HG03565 (cell line): ENCODE measurements at regions not wholly inside any gene's neighbourhood (a gene's known extent, or its start where the extent isn't known, plus 50 kb on each side); places are given as distances from the start of the nearest gene placed in this dataset.
"Not testable (repeated sequence)": the region's sequence is repeated elsewhere in the genome, so short reads cannot be mapped to it uniquely, and the experiment has no call there.

Experiments
- ATAC-seq: cut with Tn5 transposase; IDR thresholded peaks from one replicate; pipeline ENCODE4 v1.9.1; 2021; ENCODE audit warnings: mild to moderate bottlenecking, moderate library complexity; ENCODE audit not compliant: unreplicated experiment

- no peak for ATAC-seq
Measured at GRCh38 chr5:159682623-159683022, 233.7 kb upstream of the ADRA1B start.

- not testable (repeated sequence) for ATAC-seq
Measured at GRCh38 chr5:159687892-159688291, 228.4 kb upstream of the ADRA1B start.

- no peak for ATAC-seq
Measured at GRCh38 chr5:159695741-159696294, 220.5 kb upstream of the ADRA1B start.

- no peak for ATAC-seq
Measured at GRCh38 chr5:159697530-159697929, 218.8 kb upstream of the ADRA1B start.

GRCh38 chr5:159698322-159698721, 218.0 kb upstream of the ADRA1B start:
- no peak for ATAC-seq

GRCh38 chr5:159700016-159700415, 216.3 kb upstream of the ADRA1B start:
- ATAC-seq, result no peak

GRCh38 chr5:159702301-159702700, 214.0 kb upstream of the ADRA1B start:
- ATAC-seq, result no peak

GRCh38 chr5:159702826-159703225, 213.5 kb upstream of the ADRA1B start:
- no peak for ATAC-seq

GRCh38 chr5:159704160-159704559, 212.1 kb upstream of the ADRA1B start:
- no peak for ATAC-seq

- ATAC-seq, result no peak
Measured at GRCh38 chr5:159705948-159706347, 210.3 kb upstream of the ADRA1B start.

GRCh38 chr5:159708090-159708489, 208.2 kb upstream of the ADRA1B start:
- no peak for ATAC-seq

- no peak for ATAC-seq
Measured at GRCh38 chr5:159712672-159713071, 203.6 kb upstream of the ADRA1B start.

- no peak for ATAC-seq
Measured at GRCh38 chr5:159713254-159713653, 203.0 kb upstream of the ADRA1B start.

GRCh38 chr5:159713773-159714172, 202.5 kb upstream of the ADRA1B start:
- no peak for ATAC-seq

GRCh38 chr5:159725475-159725874, 190.8 kb upstream of the ADRA1B start:
- no peak for ATAC-seq

- no peak for ATAC-seq
Measured at GRCh38 chr5:159727167-159727566, 189.1 kb upstream of the ADRA1B start.

GRCh38 chr5:159730285-159730684, 186.0 kb upstream of the ADRA1B start:
- no peak for ATAC-seq

GRCh38 chr5:159732220-159732619, 184.1 kb upstream of the ADRA1B start:
- ATAC-seq, result no peak

- no peak for ATAC-seq
Measured at GRCh38 chr5:159734366-159734765, 181.9 kb upstream of the ADRA1B start.

GRCh38 chr5:159735036-159735435, 181.2 kb upstream of the ADRA1B start:
- ATAC-seq, result no peak

- ATAC-seq, result no peak
Measured at GRCh38 chr5:159735749-159736660, 180.3 kb upstream of the ADRA1B start.

GRCh38 chr5:159736844-159737243, 179.4 kb upstream of the ADRA1B start:
- ATAC-seq, result no peak
